Limb (tissue), 2 donors: ENCODE measurements at regions not wholly inside any gene's neighbourhood (a gene's known extent, or its start where the extent isn't known, plus 50 kb on each side); places are given as distances from the start of the nearest gene placed in this dataset.
A peak's percentile ranks its signal among the peaks of the same experiment; 100 is the strongest.

Experiments
- DNase-seq, 2 donors: peaks; one replicate each; pipeline ENCODE4 v3.0.0-alpha.2; 2016; ENCODE audit errors: extremely low spot score in 2 of 2

DNA sequence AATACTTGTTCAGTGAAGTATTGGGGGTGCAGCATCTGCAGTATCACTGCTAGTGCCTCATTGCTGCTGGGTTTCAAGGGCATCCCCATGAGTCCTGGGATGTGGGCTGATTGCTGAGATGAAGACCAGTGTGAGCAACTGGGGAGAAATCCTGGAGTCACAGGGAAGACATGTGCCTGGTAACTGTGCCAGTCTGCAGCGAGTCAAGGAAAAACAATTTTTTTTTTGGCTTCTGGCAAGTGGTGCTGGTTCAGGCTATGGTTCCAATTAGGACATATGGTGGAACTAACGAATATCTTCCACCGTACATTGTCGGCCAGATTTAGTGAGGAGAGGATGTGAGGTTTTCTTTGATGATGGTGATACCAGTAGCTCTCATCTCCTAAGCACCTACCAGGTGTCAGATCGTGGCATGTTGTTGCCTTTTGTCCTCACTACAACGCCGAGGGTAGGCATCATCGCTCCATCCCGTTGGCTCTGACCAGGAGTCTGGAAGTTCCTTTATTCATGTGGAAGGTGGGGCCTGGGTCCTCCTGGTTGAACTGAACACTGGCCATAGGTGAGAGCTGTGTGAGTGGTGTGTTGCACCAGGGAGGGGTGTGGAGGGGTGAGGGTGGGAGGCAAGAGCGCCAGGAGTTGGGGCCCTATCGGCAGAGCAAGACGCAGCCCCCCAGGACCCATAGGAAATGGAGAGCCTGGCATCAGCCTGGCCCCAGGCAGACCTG is 118.0 kb upstream of the HS6ST1 start:
- peak in 1 of 2 donors; percentile 1 for DNase-seq

DNA sequence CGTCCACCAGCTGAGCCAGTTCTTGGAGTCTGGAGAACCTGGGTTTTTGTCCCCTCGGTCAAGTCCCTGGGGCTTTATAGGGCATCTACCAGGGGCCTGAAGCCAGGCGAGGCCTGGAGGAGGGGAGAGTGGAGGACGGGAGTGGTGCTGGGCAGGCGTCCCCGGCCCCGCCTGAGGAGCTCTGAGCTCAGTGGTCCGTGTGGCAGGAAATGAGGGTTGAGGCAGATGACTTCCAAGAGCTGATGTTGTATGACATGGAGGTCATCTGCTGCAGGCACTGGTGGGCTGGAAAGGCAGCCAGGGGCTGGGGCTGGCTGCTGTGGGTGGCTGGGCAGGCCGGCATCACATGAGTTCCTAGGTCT is 118.5 kb upstream of the HS6ST1 start:
- DNase-seq = peak in 1 of 2 donors; percentile 16

- peak in 1 of 2 donors; percentile 22 for DNase-seq
These were observed 119.4 kb upstream of the HS6ST1 start for GRCh38 chr2:128438091-128438490.

DNA sequence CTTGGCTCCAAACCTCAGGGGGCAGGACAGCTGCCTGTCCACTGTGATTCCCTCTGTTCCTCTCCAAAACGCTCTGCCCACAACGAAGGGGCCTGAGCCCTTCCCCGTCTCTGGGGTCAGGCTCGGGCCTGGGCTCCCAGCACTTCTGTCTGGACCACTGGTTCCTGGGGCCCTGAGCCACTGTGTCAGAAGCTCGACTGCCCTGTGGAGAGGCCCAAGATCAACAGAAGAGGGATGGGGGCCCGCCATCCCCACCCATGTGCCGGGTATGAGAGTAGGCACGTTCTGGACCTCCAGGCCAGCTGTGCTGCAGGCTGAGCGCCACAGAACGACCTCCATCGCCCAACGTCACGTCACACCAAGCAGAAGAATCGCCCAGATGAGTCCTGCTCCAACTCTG is 119.9 kb upstream of the HS6ST1 start:
- DNase-seq = peak in 1 of 2 donors; percentile 26

- DNase-seq = peak in 1 of 2 donors; percentile 28
These were observed 120.5 kb upstream of the HS6ST1 start for GRCh38 chr2:128439031-128439790.

DNA sequence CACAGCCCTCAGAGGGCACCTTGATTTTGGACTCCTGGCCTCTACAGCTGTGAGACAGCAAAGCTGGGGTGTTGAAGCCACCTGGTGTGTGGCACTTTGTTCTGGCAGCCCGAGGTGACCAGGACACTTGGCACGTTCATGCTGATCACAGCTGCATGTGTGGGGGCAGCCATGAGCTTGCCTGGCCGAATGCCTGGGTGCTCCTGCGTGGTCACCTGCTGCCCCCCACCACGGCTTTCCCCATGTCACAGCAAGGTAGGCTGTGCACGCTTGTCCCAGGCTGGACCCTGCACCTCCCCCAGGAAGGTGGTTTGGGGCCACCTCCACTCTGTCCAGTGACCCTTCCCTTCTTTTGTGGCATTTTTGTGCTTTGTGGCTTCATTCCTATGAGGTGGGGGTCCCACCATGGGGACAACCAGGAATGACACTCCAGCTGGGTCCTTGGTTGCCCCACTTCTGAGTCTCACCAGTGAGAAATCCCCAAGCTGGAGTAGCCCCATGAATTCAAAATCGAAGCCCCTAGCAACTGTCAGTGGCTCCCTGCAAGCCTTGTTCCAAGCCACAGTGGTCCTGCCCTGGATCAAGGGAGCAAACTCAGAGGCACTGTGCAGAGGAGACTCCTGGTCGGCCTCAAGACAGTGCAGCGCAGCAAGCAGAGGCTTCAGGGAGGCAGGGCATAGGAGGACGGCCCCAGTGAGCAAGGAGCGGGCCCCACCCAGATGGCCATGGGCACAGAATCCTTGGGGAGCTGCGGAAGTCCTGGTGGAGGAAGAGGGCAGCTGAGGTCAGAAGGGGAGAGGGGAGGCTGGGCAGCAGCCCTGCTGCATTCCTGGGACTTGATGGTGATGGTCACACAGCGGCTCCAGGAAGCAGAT is 121.4 kb upstream of the HS6ST1 start:
- no peak for DNase-seq

GRCh38 chr2:128440666-128441340 is 122.1 kb upstream of the HS6ST1 start:
- DNase-seq = peak in 1 of 2 donors; percentile 31

GRCh38 chr2:128441341-128442052 is 122.8 kb upstream of the HS6ST1 start:
- DNase-seq = peak in 1 of 2 donors; percentile 23

GRCh38 chr2:128442053-128442751 is 123.5 kb upstream of the HS6ST1 start:
- DNase-seq = peak in 1 of 2 donors; percentile 28

- peak in 1 of 2 donors; percentile 38 for DNase-seq
These were observed 124.2 kb upstream of the HS6ST1 start for GRCh38 chr2:128442891-128443302.

- DNase-seq = peak in 1 of 2 donors; percentile 46
These were observed 125.6 kb upstream of the HS6ST1 start for GRCh38 chr2:128444121-128444771.

- DNase-seq = peak in 1 of 2 donors; percentile 23
These were observed 126.3 kb upstream of the HS6ST1 start for GRCh38 chr2:128444816-128445522.

- no peak for DNase-seq
These were observed 126.8 kb upstream of the HS6ST1 start for GRCh38 chr2:128445523-128445900.

- peak in 1 of 2 donors; percentile 26 for DNase-seq
These were observed 127.6 kb upstream of the HS6ST1 start for GRCh38 chr2:128446049-128446873.

GRCh38 chr2:128446874-128447537 is 128.3 kb upstream of the HS6ST1 start:
- peak in 1 of 2 donors; percentile 27 for DNase-seq

DNA sequence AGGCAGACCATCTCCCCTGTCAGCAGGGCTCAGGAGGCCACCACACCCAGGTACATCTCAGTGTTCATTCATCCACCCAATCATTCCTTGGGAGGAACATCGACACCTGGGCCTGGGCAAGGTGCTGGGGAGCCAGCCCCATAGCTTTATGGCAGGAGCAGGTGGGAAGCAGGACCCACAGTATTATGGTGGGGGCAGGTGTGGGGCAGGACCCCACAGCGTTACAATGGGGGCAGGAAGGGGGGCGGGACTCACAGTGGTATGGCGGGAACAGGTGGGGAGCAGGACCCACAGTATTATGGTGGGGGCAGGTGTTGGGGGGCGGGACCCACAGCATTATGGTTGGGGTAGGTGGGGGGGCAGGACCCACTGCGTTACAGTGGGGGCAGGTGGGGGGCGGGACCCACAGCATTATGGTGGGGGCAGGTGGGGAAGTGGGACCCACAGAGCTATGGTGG is 128.9 kb upstream of the HS6ST1 start:
- no peak for DNase-seq
